Dedifferentiated amniotic fluid mesenchymal stem cell (primary cell): ENCODE measurements at regions not wholly inside any gene's neighbourhood (a gene's known extent, or its start where the extent isn't known, plus 50 kb on each side); places are given as distances from the start of the nearest gene placed in this dataset.
"Not testable (repeated sequence)": the region's sequence is repeated elsewhere in the genome, so short reads cannot be mapped to it uniquely, and the experiment has no call there.

Source experiments
- DNase-seq: peaks from one replicate; pipeline ENCODE4 v3.0.0-alpha.2; 2016; ENCODE audit errors: extremely low spot score

DNA sequence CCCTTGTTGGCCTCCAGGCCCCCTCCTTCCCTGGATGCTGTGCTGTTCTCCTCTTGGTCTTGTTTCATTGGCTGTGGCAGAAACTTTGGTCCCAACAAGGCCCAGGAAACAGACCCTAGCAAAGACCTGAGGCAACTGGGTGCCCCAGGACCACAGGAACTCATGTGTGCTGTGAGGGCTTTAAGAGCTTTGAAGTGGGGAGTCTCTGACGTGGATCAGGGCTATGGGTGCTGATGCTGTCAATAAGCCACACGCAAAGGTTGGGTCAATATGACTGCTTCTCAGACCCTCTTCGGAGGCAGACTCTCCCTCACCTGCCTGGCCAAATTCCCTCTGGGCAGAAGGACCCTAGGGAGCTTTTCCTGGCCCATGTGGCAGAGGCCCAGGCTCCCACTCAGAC, 91.5 kb upstream of the MLN start:
- no peak for DNase-seq

GRCh38 chr6:33894438-33894837, 90.6 kb upstream of the MLN start:
- DNase-seq = peak; percentile 57

GRCh38 chr6:33892581-33893346, 89.0 kb upstream of the MLN start:
- DNase-seq = no peak

DNA sequence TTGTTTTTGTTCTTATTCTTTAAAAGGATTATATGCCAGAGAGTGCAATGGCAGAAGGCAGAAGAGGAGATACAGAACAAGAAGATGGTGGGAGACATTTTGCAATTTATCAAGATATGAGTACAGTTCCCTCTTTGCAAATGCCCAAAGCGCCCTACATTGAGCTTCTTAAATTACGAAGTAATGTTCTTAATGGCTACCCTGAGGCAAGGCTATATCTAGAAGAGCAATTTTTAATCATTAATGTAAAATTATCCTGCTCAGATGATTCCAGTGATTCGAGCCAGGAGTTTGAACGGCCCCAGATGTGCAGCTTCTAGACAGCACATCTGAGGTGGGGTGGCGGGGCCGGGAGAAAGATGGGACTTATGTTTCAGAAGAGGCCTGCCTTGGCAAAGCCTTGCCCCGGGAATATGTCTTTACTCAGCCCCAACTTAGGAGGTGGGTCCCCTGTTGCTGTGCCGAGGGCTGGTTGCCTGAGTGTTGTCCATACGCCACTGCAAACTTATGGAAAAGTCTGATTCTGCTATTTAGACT, 84.9 kb upstream of the MLN start:
- no peak for DNase-seq

- DNase-seq = no peak
Measured at GRCh38 chr6:33888183-33888582, 84.4 kb upstream of the MLN start.

- no peak for DNase-seq
Measured at GRCh38 chr6:33886673-33887144, 82.9 kb upstream of the MLN start.

DNA sequence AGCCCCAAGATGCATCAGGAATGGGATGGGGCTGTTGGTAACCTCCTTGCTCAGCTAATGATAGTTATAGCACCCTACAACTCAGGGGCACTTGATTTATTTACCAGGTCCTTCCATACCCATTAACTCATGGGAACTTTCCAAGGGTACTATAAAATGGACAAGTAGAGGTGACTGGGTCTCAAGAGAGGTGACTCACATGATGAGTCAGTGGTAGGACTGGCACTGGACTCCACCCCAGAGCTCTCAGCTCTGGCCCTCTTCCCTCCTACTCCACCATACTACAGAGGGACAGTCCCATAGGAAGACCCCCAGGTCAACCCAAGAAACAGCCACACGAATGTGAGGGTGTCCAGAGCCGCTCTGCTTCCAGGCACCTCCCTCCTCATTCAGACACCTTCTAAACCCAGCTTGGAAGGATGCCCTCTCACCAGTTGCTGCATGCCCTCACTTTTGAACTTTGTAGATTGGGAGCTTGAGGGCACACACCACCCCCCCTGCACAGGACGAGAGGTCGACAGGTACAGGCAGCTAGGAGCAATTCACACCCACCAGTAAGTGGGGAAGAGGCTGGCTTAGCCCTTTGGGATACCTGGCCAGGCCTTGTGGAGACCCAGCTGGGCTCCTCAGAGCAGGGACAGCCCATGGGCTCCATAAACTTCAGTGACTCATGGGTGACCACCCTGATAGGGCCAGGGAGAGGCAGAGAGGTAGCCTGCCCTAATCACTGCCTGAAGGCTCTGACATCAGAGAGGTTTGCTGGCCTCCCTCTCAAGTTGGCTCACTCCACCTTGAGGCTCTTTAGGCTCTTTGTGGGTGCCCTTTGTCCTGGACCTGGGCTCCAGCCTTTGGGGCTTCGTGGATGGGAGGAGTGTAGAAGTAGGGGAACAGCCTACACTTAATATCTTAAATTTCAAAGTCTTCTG, 81.6 kb upstream of the MLN start:
- no peak for DNase-seq

DNA sequence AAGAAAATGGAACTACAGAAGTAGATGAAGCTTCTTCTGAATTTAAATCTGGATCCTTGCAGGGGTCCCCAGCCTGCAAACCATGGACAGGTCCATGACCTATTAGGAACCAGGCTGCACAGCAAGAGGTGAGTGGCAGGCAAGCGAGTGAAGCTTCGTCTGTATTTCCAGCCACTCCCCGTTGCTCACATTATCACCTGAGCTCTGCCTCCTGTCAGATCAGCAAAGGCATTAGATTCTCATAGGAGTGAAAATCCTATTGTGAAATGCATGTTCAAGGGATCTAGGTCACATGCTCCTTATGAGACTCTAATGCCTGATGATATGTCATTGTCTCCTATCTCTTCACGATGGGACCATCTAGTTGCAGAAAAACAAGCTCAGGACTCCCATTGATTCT, 79.8 kb upstream of the MLN start:
- not testable (repeated sequence) for DNase-seq

GRCh38 chr6:33882154-33882553, 78.4 kb upstream of the MLN start:
- no peak for DNase-seq

- DNase-seq = no peak
Measured at GRCh38 chr6:33880766-33881165, 77.0 kb upstream of the MLN start.

DNA sequence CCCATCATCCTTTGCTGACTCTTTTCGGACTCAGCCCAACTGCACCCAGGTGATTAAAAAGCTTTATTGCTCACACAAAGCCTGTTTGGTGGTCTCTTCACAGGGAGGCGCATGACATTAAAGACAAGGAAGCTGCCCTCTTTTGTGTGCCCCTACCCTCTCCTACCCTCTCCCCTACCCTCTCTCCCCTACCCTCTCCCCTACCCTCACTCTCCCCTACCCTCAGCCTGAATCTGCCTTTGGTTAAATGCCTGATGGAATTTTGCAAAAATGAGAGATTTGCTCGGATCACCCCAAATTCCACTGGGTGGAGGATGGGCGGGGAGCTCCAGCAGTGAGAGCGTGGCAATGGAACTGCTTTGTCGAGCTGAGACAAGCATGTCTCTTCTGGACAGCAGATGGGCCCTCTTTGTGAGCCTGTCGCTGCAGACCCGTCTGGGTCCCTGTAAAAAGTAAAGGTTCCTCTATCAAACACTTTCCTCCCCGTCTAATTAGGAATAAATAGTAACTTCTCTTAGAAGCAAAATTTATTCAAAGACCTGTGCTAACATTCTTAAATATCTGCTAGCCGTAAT, 76.4 kb upstream of the MLN start:
- DNase-seq = no peak

GRCh38 chr6:33878562-33878961, 74.8 kb upstream of the MLN start:
- DNase-seq = no peak

- DNase-seq = no peak
Measured at GRCh38 chr6:33877982-33878535, 74.3 kb upstream of the MLN start.

- DNase-seq = no peak
Measured at GRCh38 chr6:33875696-33876095, 71.9 kb upstream of the MLN start.

DNA sequence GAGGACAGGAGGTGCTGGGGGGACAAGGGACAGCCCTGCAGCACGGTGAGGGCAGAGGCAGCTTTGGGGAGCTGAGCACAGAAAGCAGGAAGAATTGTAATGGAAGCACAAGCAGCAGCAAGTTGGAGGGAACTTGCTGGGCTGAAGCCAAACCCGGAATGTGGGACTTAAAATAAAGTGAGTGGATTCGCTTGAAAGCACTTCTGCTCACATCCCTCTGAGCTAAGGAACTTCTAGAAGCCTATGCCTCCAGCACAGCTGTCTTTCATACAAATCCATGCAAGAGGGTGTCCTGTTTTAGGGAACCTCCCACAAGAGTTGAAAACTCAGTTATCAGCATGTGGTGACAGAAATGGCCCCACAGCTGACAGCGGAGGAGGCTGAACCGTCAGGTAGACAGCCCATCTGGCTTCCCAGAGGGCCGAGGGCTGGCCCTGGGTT, 71.4 kb upstream of the MLN start:
- no peak for DNase-seq

DNA sequence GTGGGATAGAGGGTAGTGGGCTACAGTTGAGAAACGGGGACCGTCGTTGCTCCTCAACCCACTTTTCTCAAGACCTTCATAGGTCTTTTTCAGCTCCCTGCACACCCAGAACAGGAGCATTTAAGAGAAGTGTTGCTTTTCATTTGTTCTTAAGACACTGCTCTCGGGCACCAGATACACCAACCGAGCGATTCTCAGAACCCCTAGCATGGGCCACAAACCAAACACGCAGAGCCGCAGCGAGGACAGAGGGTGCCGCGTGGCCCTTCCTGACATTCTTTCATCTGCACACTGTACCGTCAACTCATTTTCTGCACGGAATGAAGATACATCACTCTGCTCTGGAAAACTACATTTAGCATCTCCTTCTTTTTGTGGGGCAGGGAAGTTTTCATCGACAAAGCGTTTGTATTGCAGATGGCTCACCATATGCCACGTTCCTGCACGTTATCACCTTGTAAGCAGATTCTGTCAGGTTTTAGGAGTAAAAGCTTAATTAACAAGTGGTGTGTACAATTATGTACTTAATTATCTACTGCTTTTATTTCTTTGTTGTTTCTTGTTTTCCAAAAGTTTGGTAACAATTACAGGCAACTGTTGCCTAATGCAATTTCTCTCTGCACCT, 70.4 kb upstream of the MLN start:
- DNase-seq = no peak

- no peak for DNase-seq
Measured at GRCh38 chr6:33872761-33873160, 69.0 kb upstream of the MLN start.

DNA sequence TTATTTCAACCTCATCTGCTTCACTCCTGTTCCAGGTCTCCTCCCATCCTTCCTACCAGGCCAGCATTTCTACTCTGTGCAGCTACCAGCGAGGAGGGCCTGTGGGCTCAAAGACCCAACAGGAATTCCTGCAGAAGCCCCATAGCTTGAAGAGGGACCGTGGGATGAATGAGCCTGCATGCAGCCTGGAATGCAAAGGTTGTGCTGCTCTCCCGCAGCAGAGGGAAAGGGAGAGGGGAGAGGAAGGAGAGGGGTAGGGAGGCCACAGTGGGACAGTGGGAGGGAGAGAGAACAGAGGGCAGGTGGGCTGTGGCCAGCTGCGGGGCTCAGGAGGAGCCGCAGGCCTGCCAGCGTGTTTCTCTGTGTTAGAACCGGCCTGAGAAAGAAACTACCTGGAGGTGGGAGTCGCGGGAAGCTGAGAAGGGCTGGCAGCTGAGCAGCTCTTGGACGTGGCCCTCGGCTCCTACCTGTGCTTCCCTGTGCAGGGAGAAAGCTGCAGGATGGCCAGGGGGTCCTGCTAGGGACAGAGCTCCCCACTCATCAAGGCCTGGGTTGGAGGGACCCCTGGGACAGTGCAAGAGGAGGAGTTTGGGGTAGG, 66.1 kb upstream of the MLN start:
- no peak for DNase-seq

DNA sequence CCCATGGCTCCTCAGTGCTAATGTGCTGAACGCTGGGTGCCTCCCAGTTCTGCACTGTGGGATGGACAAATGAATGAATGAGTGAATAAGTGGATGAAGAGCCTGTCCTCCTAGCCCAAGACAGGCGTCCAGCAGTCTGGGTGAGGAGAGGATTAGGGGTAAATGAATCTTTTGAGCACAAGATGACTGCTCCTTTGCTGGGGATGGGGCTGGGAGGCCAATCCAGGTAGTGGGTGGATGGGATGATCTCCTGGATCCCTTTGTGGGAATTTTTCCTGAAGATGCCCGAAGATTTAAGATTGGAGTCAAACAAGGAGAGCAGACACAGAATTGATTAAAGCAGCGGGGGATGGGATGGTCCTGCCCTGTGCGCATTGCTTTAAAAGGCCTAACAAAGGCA, 65.3 kb upstream of the MLN start:
- DNase-seq = no peak

- no peak for DNase-seq
Measured at GRCh38 chr6:33868141-33868540, 64.3 kb upstream of the MLN start.

- DNase-seq = no peak
Measured at GRCh38 chr6:33865478-33866077, 61.8 kb upstream of the MLN start.
